Thyroid gland (tissue), 4 donors: ENCODE measurements at regions not wholly inside any gene's neighbourhood (a gene's known extent, or its start where the extent isn't known, plus 50 kb on each side); places are given as distances from the start of the nearest gene placed in this dataset.

Source experiments
- DNase-seq, 2 donors: peaks; one replicate each; pipeline ENCODE4 v3.0.0-alpha.2; 2019
- H3K27ac ChIP-seq, 3 donors: fragments of 200-600 bp; sonication (generic); 1 replicate in 2 of 3; 2 replicates in 1 of 3; pipeline ENCODE4 v1.5.1; 2016 to 2019; ENCODE audit warnings: mild to moderate bottlenecking in 1 of 3, moderate library complexity in 1 of 3
- H3K27me3 ChIP-seq: fragments of 200-600 bp; sonication (generic); one replicate; pipeline ENCODE4 v1.5.1; 2019
- H3K36me3 ChIP-seq, 2 donors: fragments of 200-600 bp; sonication (generic); one replicate each; pipeline ENCODE4 v1.5.1; 2016 to 2019
- H3K4me1 ChIP-seq, 2 donors: fragments of 200-600 bp; sonication (generic); one replicate each; pipeline ENCODE4 v1.5.1; 2017 to 2019
- H3K4me3 ChIP-seq, 3 donors: fragments of 200-600 bp; sonication (generic); replicated peaks in 1 of 3; 1 replicate in 2 of 3; 2 replicates in 1 of 3; pipeline ENCODE4 v1.5.1; 2016; ENCODE audit warnings: mild to moderate bottlenecking in 1 of 3
- H3K9me3 ChIP-seq: fragments of 200-600 bp; sonication (generic); one replicate; pipeline ENCODE4 v1.5.1; 2017
- CTCF ChIP-seq, 6 experiments: fragments of 200-600 bp in 3 of 6; fragments of 450-650 bp in 3 of 6; sonication (generic) in 3 of 6; IDR thresholded peaks; one replicate each; pipeline ENCODE4 v1.5.1; 2016 to 2019; ENCODE audit warnings: antibody characterized with exemption in 6 of 6, mild to moderate bottlenecking in 2 of 6, inconsistent platforms in 1 of 6, moderate library complexity in 1 of 6
- POLR2A ChIP-seq, 2 donors: fragments of 450-650 bp; IDR thresholded peaks; one replicate each; pipeline ENCODE4 v1.6.1; 2017; ENCODE audit warnings: antibody characterized with exemption in 2 of 2, mild to moderate bottlenecking in 2 of 2, moderate library complexity in 1 of 2
- WGBS, 2 donors: methylation state at CpG; one replicate each; pipeline ENCODE4 v1.1.5; 2017; 5-methylcytosine and 5-hydroxymethylcytosine counted together
- intact Hi-C: fragments of 100-400 bp; cut with DNase I; formaldehyde crosslinking; loops from one replicate; pipeline ENCODE4 v1.15.1; 2023

GRCh38 chr5:74183041-74183440 lies 457.5 kb downstream of the ENC1 start:
- H3K4me3 ChIP-seq, result no peak overlapping the region
- H3K27ac ChIP-seq, result no peak overlapping the region
- no peaks in the 10 kb centered on the region for H3K4me1 ChIP-seq
- no peaks in the 10 kb centered on the region for H3K9me3 ChIP-seq
- DNase-seq, result no peak
- no peaks in the 10 kb centered on the region for H3K36me3 ChIP-seq
- WGBS, 2 donors, result 82 to 87% methylated on average over 8 of the region's 8 CpGs
- H3K27me3 ChIP-seq, result no peaks in the 10 kb centered on the region
- TF ChIP-seq POLR2A (IDR thresholded peaks at IDR 0.05), result no peak
- intact Hi-C loops, result no loop called here

GRCh38 chr5:74182603-74183002 lies 457.9 kb downstream of the ENC1 start:
- H3K36me3 ChIP-seq, result no peaks in the 10 kb centered on the region
- H3K27ac ChIP-seq, result no peak overlapping the region
- no peaks in the 10 kb centered on the region for H3K27me3 ChIP-seq
- H3K4me1 ChIP-seq, result no peaks in the 10 kb centered on the region
- H3K9me3 ChIP-seq, result no peaks in the 10 kb centered on the region
- intact Hi-C loops, result no loop called here
- no peak overlapping the region for H3K4me3 ChIP-seq
- TF ChIP-seq POLR2A (IDR thresholded peaks at IDR 0.05) (no peak), CTCF (IDR thresholded peaks at IDR 0.05) (no peak)
- DNase-seq, result no peak
- WGBS, 2 donors, result 56 to 73% methylated on average over 6 of the region's 6 CpGs

GRCh38 chr5:74179701-74180100 lies 460.8 kb downstream of the ENC1 start:
- intact Hi-C loops, result no loop called here
- Histone ChIP-seq H3K36me3 (no peaks in the 10 kb centered on the region), H3K9me3 (no peaks in the 10 kb centered on the region), H3K4me3 (no peak overlapping the region), H3K27me3 (no peaks in the 10 kb centered on the region), H3K4me1 (no peaks in the 10 kb centered on the region), H3K27ac (no peak overlapping the region)
- no peak for TF ChIP-seq POLR2A (IDR thresholded peaks at IDR 0.05)
- WGBS, 2 donors, result 87 to 96% methylated on average over 3 of the region's 3 CpGs
- DNase-seq, result no peak

GRCh38 chr5:74179179-74179578 lies 461.3 kb downstream of the ENC1 start:
- TF ChIP-seq CTCF (IDR thresholded peaks at IDR 0.05) (no peak), POLR2A (IDR thresholded peaks at IDR 0.05) (no peak)
- H3K27ac ChIP-seq, result no peak overlapping the region
- H3K9me3 ChIP-seq, result no peaks in the 10 kb centered on the region
- no peak for DNase-seq
- WGBS, 2 donors, result 86 to 96% methylated on average over 2 of the region's 2 CpGs
- H3K4me1 ChIP-seq, result no peaks in the 10 kb centered on the region
- no peaks in the 10 kb centered on the region for H3K27me3 ChIP-seq
- H3K36me3 ChIP-seq, result no peaks in the 10 kb centered on the region
- intact Hi-C loops, result no loop called here
- H3K4me3 ChIP-seq, result no peak overlapping the region

- WGBS, 2 donors, result 89 to 92% methylated on average over 3 of the region's 3 CpGs
- no peak for DNase-seq
- Histone ChIP-seq H3K36me3 (no peaks in the 10 kb centered on the region), H3K4me1 (no peaks in the 10 kb centered on the region), H3K27me3 (no peaks in the 10 kb centered on the region), H3K27ac (no peak overlapping the region), H3K9me3 (no peaks in the 10 kb centered on the region), H3K4me3 (no peak overlapping the region)
- TF ChIP-seq POLR2A (IDR thresholded peaks at IDR 0.05) (no peak), CTCF (IDR thresholded peaks at IDR 0.05) (no peak)
- intact Hi-C loops, result no loop called here
These were observed 462.6 kb downstream of the ENC1 start for GRCh38 chr5:74177961-74178360.

GRCh38 chr5:74174366-74174765 lies 466.2 kb downstream of the ENC1 start:
- Histone ChIP-seq H3K4me3 (no peak overlapping the region), H3K9me3 (no peaks in the 10 kb centered on the region), H3K36me3 (no peaks in the 10 kb centered on the region), H3K27ac (no peak overlapping the region), H3K27me3 (no peaks in the 10 kb centered on the region), H3K4me1 (no peaks in the 10 kb centered on the region)
- no peak for DNase-seq
- intact Hi-C loops, result no loop called here
- TF ChIP-seq POLR2A (IDR thresholded peaks at IDR 0.05), result no peak
- TF ChIP-seq CTCF (IDR thresholded peaks at IDR 0.05), result no peak
- WGBS, 2 donors, result 84 to 90% methylated on average over 1 of the region's 1 CpG
